RCC 7860 (cell line): ENCODE measurements at regions not wholly inside any gene's neighbourhood (a gene's known extent, or its start where the extent isn't known, plus 50 kb on each side); places are given as distances from the start of the nearest gene placed in this dataset.
"Not testable (repeated sequence)": the region's sequence is repeated elsewhere in the genome, so short reads cannot be mapped to it uniquely, and the experiment has no call there.

Experiments used
- DNase-seq: peaks from one replicate; pipeline ENCODE4 v3.0.0-alpha.2; 2015; ENCODE audit warnings: low spot score
- FAIRE-seq: peaks from 2 replicates; lab custom pipeline; 2012; peaks lifted over from hg19 to GRCh38; lab: Jason Lieb, UNC

DNA sequence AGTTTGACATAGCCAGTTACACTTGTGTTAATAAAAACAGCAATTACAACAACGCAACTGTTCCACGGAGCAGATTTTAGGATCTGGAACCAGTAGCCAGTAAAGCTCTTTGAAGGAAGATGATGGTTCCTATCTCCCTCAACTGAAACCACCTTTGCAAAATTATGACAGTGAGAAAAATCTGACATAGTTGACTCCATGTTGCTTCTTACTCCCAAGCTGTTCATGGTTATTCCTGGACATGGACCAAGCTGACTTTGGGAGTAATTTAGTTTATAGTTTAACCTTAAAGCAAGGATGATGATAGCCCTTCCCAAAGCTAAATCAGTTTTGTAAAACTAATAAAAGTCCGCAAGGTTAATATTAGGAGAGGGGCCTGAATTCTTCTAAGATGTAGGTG lies 518.0 kb upstream of the ZP4 start:
- FAIRE-seq = no peak
- DNase-seq = no peak

DNA sequence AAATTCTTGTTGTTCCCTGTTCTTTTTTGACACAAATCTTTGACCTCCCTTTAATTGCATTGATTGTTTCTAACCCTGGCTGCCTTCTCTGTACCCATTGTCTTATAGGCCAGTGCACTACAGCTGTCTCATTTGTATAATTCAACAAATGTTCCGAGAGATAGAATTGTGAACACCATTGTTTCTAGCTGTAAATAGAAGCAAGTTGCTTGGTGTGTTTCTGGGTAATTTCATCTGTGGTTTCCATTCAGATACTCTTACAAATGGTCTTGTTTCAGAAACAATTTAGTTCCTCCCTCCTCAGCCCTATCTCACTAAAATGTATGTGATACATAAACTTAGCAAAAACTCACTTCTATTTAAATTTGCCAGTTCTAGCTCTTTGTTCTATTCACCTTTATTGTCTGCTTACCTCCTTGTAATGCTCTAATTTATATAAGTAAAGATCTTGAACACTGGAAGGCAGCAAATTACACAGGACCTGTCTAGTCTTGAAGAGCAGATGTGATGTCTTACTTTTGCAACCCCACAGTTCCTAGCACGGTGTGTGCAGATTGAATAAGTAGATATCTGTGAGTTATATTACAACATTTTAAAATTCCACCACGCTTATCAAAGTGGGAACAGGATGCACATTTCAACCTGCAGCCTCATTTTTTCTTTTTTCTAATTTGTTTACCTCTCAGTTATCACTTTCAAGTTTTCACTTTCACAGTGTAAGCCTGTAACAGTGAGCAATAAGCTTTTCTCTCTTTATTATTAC lies 515.6 kb upstream of the ZP4 start:
- FAIRE-seq = no peak
- no peak for DNase-seq

DNA sequence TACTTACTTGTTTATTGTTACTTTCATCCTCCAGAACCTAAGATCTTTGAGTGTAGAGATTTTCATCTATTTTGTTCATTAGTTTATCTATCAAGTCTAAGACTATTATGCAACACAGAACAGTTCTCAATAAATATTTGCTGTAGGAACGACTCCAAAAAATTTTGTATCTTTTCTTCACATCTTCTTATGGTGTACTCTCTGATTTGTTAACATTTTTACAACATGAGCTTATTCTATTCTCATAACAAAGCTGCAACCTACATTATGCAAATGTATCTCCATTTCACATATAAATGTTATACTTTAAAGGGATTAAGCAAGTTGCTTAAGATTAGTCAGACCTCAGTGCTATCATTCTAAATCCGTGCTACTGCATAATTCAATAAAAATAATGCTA lies 514.2 kb upstream of the ZP4 start:
- DNase-seq = no peak
- FAIRE-seq = no peak

DNA sequence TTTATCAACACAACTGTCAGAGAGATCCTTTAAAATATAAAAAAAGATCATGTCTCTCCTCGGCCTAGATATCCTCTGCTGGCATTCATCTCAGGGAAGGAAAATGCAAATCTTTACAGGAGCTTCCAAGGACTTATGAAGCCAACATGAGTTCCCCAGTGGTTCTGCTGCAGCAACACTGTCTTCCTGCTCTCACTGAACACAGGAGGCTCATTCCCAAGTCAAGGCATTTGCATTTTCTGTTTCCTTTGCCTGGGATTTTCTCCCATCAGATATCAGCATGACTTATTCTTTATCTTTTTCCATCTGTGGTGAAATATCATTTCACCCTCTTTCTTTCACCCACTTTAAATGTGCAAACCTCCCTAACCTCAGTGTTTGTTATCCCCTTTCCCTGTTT lies 513.8 kb upstream of the ZP4 start:
- DNase-seq (no peak), FAIRE-seq (no peak)

DNA sequence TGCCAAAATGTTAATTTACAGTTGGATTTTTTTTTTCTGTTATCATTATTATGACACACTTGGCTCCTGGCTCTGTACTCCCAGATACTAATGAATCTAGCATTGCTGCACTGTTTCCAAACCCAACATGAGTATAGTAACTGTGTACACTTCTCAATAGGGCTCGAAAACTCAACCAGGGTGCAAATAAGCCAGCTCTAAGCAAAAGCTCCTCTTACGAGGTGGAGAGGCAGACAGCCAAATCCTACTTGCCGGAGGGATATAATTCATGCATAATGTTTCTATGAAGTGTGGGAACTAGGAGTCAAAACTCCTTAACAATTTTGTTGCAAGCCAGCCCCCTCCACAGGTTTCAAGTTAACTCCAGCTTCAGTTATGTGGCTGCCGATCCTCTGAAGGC lies 510.4 kb upstream of the ZP4 start:
- FAIRE-seq (no peak), DNase-seq (no peak)

DNA sequence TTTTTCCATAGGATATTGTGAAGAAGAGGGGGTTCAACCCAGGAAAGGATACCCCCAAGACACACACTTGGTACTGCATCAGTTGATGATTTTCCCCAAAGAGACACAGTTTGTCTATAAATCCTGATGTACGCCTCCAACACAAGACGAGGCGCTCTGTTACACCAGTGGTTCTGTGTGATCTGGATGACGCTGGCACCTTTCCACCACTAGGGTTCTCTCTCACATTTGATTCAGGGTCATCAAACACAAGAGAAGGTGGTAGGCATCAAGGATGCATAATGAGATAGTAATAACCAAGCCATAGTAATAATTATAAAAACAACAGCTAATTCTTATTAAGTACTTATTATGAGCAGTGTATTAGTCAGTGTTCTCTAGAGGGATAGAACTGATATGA lies 508.8 kb upstream of the ZP4 start:
- no peak for FAIRE-seq
- DNase-seq = no peak

DNA sequence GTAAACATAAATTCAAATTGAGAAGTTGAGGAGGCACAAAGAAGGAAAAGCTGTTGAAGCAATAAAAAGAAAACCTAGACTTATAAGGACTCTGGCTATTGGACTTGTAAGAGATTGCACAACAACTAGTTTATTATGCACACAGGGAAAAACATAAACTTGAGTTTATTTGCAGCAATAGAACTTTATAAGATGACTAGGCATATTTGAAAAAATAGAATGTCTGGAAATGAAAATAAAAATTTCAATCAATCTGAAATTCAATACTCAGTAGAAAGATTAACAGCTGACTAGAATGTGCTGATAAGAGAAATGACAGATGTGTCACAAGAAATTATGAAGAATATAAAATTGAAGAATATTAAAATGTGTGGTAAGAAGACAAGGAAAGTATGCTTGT lies 505.4 kb upstream of the ZP4 start:
- FAIRE-seq (no peak), DNase-seq (no peak)

DNA sequence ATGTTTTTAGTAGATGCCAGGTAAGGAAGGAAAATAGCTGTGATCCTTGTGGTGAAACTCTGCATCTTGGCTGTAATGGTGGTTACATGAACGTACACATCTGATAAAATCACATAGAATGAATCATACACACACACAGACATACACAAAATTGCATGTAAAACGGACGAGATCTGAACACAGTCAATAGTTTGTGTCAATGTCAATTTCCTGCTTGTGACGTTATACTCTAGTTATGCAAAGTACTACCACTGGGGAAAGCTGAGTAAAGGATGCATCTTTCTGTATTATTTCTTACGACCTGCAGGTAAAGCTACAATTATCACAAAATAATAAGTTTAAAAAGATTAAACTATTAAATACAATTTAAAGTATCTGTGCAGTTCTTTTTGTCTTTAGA lies 493.7 kb upstream of the ZP4 start:
- DNase-seq (no peak), FAIRE-seq (no peak)

DNA sequence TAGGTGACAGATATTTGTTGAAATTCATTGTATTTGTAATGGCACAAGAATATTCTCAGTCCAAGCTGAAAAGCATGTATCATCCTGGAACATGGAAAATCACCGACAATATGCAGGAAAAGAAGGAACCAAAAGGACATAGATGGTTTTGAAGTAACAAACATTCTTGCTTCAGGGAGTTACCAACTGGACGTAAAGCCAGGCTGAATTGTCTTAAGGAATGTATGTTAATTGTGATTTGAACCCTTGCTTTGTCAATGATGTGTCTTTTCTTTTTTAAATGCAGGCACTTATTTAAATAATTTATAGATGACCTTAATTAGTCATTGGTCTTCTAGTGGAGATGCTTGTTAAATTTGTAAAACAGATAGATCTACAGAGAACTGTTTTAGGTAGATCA lies 489.4 kb upstream of the ZP4 start:
- DNase-seq = no peak
- no peak for FAIRE-seq

DNA sequence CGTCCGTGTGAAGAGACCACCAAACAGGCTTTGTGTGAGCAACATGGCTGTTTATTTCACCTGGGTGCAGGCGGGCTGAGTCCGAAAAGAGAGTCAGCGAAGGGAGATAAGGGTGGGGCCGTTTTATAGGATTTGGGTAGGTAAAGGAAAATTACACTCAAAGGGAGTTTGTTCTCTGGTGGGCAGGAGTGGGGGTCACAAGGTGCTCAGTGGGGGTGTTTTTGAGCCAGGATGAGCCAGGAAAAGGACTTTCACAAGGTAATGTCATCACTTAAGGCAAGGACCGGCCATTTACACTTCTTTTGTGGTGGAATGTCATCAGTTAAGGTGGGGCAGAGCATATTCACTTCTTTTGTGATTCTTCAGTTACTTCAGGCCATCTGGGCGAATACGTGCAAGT lies 488.7 kb upstream of the ZP4 start:
- not testable (repeated sequence) for FAIRE-seq, DNase-seq

DNA sequence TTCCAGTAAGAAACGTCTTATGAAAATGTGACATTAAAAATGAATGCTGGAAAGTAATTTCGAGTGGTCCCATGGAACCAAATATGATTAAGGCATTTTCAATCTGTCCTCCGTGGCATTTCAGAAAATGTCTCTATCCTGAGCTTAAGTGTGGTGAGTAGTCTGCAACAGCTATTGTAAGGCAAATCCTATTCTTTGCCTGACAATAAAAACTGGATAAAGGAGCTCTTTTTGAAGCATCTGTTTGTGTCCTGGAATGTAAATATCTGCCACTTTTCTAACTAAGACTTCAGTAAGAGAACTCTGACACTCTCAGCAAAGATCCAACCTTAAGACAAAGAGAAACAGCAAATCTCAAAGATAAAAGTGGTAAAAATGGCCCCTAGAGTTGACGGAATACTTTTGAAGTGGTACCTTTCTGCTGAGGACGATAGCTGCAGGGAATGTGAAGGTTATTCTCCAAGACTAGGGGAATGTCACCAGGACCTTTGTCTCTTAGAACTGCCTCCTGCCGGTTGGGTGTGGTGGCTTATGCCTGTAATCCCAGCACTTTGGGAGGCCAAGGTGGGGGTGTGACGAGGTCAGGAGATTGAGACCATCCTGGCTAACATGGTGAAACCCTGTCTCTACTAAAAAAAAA lies 486.7 kb upstream of the ZP4 start:
- FAIRE-seq (no peak), DNase-seq (no peak)

DNA sequence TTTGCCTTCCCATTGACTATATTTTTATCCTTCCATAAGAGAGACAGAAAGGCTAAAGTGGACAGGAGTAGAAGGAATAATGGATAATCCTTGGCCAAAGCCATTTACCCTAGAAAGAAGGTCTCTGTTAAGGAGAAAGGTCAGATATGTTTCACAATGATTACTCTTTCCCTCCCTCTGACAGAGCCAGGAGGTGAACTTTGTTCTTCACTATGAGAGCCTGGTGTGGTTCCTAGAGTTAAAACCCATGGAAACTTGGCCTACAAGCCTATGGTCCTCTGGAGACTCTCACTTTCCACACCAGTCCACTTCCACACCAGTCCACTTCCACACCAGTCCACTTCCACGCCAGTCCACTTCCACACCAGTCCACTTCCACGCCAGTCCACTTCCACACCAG lies 479.9 kb upstream of the ZP4 start:
- DNase-seq = no peak
- no peak for FAIRE-seq

DNA sequence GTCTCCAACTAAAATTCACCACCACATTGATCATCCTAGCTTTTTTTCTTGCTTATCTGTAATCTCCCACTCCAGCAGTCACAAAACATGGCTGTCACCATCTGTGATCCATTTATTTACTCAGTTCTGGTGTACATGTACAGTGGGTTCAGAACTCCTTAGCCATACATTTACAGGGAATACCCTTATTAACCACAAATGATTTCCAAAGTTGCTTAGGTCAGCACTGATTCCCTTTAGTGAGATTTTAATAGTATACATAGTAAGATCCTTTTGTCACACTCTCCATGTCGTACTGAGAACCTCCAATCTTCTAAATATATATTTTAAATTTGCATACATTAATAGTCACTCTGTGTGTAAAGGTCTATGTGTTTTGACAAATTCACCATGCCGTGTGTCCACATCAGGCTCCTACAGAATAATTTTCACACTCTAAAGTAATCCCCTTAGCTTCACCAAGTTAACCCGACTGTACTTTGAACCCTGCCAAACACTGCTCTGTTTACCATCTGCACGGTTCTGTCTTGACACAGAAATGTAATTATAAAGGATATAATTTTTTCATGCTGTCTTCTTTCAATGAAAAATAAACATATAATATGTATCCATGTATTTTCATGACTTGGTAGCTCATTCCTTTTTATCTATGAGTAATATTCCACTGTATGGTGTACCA lies 473.6 kb upstream of the ZP4 start:
- DNase-seq (no peak), FAIRE-seq (no peak)

DNA sequence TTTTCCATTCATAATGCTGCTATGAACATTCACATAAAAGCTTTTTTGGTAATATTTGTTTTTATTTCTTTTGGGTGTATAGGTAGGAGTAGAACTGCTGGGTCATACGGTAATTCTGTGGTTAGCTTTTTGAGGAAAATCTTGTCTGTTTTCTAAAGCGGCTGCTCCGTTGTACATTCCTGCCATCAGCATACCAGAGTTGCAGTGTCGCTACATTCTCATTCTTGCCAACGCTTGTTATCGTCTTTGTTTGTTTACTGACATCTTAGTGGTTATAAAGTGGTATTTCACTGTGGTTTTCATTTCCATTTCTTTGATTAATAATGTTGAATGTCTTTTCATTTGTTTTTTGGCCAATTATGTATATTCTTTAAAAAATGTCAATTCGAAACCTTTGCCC lies 469.8 kb upstream of the ZP4 start:
- FAIRE-seq = no peak
- DNase-seq = no peak

DNA sequence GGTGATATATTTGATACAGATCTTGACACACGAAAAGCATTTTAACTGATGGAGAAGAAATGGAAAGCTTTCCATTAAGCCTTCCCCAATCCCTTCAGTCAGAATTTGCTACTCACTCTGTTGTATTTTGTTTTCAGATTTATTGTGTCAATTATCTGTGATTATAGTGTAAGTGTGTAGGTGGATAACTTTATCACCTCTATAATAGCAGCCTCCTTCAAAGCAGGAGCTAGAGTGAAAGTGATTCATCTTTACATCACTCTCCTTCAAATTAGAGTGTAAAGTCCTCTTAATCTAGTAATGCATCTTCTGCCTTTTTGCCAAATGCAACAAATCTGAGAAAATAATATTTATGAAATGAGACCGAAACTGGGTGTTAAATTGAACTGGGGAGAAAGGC lies 459.7 kb upstream of the ZP4 start:
- DNase-seq = no peak
- FAIRE-seq = peak; percentile 46

DNA sequence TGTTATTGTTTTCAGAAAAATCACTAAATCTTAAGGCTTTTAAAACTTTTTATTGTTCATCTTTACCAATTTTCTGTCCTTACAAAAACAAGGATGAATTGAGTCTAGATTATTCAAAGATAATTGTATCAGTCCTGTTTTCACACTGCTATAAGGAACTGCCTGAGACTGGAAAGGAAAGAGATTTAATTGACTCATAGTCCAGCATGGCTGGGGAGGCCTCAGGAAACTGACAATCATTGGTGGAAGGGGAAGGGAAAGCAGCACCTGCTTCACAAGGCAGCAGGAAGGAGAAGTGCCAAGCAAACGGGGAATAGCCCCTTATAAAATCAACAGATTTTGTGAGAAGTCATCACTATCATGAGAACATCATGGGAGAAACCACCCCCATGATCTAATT lies 455.6 kb upstream of the ZP4 start:
- FAIRE-seq (no peak), DNase-seq (no peak)

DNA sequence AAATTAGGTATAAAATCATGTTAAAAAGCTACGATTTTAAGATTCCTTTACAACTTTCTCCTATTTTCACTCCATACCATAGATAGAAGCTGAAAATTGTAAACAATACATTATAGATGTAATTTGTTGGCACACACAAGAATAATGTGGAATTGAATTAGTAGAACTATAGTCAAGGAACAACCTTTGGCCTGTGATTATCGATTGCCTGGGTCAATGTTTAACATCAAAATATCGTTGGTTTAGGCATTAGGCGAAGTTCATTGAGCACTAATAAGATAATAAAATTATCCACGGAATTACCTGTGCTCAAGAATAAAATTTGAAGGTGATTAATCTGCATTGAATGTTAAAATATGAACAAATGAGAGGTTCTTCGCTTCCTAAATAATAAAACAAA lies 455.1 kb upstream of the ZP4 start:
- FAIRE-seq (no peak), DNase-seq (no peak)

DNA sequence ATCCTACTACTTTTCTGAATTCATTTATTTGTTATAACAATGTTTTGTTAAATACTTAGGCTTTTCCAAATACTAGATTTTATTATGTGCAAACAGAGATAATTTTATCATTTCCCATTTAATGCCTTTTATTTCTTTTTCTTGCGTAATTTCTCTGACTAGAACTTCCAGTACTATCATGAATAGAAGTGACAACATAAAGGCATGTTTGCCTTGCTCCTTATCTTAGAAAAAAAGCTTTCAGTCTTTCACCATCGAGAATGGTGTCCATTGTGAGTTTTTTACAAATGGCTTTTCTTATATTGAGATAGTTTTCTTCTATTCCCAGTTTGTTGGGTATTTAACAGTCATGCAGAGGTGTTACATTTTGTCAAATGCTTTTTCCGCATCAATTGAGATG lies 453.1 kb upstream of the ZP4 start:
- FAIRE-seq = no peak

DNA sequence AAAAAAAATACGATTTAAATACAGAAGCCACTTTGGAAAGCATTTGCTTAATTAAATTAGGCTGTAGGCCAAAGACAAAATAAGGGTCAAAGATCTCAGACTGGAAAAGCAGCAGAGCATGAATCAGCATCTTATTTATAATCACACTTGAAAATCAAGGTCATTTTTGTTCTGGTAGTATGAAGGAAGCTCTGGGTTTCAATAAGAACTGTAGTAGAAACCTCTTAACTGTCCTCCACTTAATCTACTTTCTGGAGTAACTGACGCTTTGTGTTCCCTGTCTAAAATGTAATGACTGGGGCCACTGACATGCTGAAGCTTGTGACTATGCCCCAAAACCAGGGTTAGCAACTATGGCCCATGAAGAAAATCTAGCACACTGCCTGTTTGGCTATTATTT lies 450.7 kb upstream of the ZP4 start:
- DNase-seq = no peak
- FAIRE-seq = no peak

More for the DNA sequence above, 453.1 kb upstream of the ZP4 start:
- DNase-seq = no peak

DNA sequence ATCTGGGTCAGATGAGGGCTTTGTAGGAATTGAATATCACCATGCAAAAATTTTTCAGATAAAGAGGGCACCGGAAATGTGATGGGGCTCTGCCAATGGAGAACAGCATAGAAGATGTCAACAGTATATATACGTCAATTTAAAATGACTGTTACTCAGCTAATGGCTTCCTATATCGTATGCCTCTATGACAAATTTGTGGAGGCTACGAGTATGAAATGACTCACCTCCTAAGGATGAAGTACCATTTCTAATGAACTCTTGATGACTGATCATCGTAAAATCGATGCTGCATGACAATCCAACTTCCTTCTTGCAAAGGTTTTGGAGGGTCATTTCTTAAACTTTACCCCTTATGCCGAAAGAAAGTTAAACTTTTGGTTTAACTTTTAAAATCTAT lies 450.3 kb upstream of the ZP4 start:
- peak; percentile 74 for DNase-seq
- peak; percentile 91 for FAIRE-seq

DNA sequence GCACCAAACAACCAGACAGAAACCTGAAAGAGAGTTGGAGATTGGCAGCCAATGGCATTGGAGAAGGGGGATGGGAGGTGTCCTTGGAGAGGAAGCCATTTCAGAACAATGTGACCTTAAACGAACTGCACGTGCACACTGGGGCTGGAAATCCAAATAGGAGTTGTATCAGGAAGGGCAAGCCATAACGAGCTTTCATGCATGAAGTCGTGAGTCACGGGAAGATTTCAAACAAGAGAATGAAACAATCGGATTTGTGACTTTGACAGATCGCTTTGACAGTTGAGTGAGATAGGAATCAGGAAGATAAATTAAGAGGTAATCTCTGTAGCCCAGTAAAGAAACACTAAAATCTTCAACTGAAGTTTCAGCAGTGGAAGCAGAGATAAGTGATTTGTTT lies 445.8 kb upstream of the ZP4 start:
- peak; percentile 92 for FAIRE-seq
- peak; percentile 74 for DNase-seq

DNA sequence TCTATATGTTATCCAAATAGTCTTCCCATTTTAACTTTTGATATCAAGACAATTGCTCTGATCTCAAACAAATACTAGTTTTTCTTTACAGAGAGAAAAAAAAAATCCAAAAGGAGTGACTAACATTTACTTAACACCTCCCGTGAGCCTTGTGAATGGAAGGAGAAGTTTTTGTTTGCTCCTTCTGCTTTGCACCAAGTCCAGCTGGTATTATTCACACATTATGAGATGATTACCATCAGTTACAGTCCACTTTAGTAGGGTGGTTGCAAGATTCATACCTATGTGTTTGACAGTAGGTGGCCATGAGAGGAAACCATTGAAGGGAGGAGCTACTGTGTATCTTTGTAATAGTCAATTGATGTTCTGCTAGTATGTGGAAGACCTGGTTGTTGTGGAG lies 443.4 kb upstream of the ZP4 start:
- DNase-seq (no peak), FAIRE-seq (no peak)
